Activated CD4-positive, alpha-beta T cell treated with anti-CD3 and anti-CD28 coated beads for 48 hours (primary cell): ENCODE measurements at regions not wholly inside any gene's neighbourhood (a gene's known extent, or its start where the extent isn't known, plus 50 kb on each side); places are given as distances from the start of the nearest gene placed in this dataset.
"Not testable (repeated sequence)": the region's sequence is repeated elsewhere in the genome, so short reads cannot be mapped to it uniquely, and the experiment has no call there.

Experiments
- DNase-seq: peaks from one replicate; pipeline ENCODE4 v3.0.0-alpha.2; 2020

- no peak for DNase-seq
These were observed 714.9 kb upstream of the LUZP2 start for GRCh38 chr11:23781803-23782560.

- DNase-seq = not testable (repeated sequence)
These were observed 709.9 kb upstream of the LUZP2 start for GRCh38 chr11:23786974-23787373.

- no peak for DNase-seq
These were observed 707.5 kb upstream of the LUZP2 start for GRCh38 chr11:23789200-23789853.

GRCh38 chr11:23789938-23790371 lies 706.9 kb upstream of the LUZP2 start:
- no peak for DNase-seq

- DNase-seq = no peak
These were observed 699.0 kb upstream of the LUZP2 start for GRCh38 chr11:23797624-23798419.

GRCh38 chr11:23834306-23834705 lies 662.5 kb upstream of the LUZP2 start:
- not testable (repeated sequence) for DNase-seq

GRCh38 chr11:23836981-23837380 lies 659.9 kb upstream of the LUZP2 start:
- no peak for DNase-seq

- DNase-seq = no peak
These were observed 656.0 kb upstream of the LUZP2 start for GRCh38 chr11:23840872-23841271.

GRCh38 chr11:23846902-23847422 lies 649.9 kb upstream of the LUZP2 start:
- no peak for DNase-seq

- no peak for DNase-seq
These were observed 645.6 kb upstream of the LUZP2 start for GRCh38 chr11:23851216-23851615.

GRCh38 chr11:23856654-23857053 lies 640.2 kb upstream of the LUZP2 start:
- DNase-seq = no peak

- DNase-seq = no peak
These were observed 637.8 kb upstream of the LUZP2 start for GRCh38 chr11:23859087-23859486.

- DNase-seq = no peak
These were observed 635.2 kb upstream of the LUZP2 start for GRCh38 chr11:23861615-23862014.

- no peak for DNase-seq
These were observed 631.4 kb upstream of the LUZP2 start for GRCh38 chr11:23865341-23865975.

- DNase-seq = no peak
These were observed 630.2 kb upstream of the LUZP2 start for GRCh38 chr11:23866641-23867040.

GRCh38 chr11:23869671-23870070 lies 627.2 kb upstream of the LUZP2 start:
- no peak for DNase-seq

- no peak for DNase-seq
These were observed 623.4 kb upstream of the LUZP2 start for GRCh38 chr11:23873406-23873805.

- no peak for DNase-seq
These were observed 621.5 kb upstream of the LUZP2 start for GRCh38 chr11:23875176-23875850.

- DNase-seq = not testable (repeated sequence)
These were observed 613.3 kb upstream of the LUZP2 start for GRCh38 chr11:23883426-23884048.

- no peak for DNase-seq
These were observed 612.5 kb upstream of the LUZP2 start for GRCh38 chr11:23884341-23884740.

GRCh38 chr11:23885801-23886200 lies 611.1 kb upstream of the LUZP2 start:
- no peak for DNase-seq

- not testable (repeated sequence) for DNase-seq
These were observed 609.7 kb upstream of the LUZP2 start for GRCh38 chr11:23887122-23887521.
